PC-3 (cell line): ENCODE measurements at regions not wholly inside any gene's neighbourhood (a gene's known extent, or its start where the extent isn't known, plus 50 kb on each side); places are given as distances from the start of the nearest gene placed in this dataset.

ENCODE experiments used
- ATAC-seq: fragments of 200-7000 bp; cut with Tn5 transposase; 2 replicates; pipeline ENCODE4 v1.9.1; 2020; ENCODE audit warnings: mild to moderate bottlenecking, moderate library complexity
- BruUV-seq: library from RNA; stranded (reverse); fragments of 400-500 nt; replicated peaks from 2 replicates; lab custom pipeline; 2021; lab: Mats Ljungman, UMichigan
- CTCF ChIA-PET: fragments of 300-600 bp; sonication (Branson Sonifier 250); formaldehyde crosslinking; loops from one replicate; lab custom pipeline; 2022; ENCODE audit warnings: antibody characterized with exemption; lab: Charles Lee
- POLR2A ChIA-PET: fragments of 300-600 bp; sonication (Branson Sonifier 250); formaldehyde crosslinking; loops from one replicate; lab custom pipeline; 2022; ENCODE audit warnings: antibody characterized with exemption; ENCODE audit not compliant: unreplicated experiment; lab: Charles Lee
- DNase-seq: peaks from one replicate; pipeline ENCODE4 v3.0.0-alpha.2; 2015
- H2AFZ ChIP-seq: fragments of 300-600 bp; sonication (generic); 2 replicates; pipeline ENCODE4 v1.6.0; 2016; ENCODE audit warnings: antibody characterized with exemption, low read length
- H3F3A ChIP-seq: fragments of 300-600 bp; sonication (generic); one replicate; pipeline ENCODE4 v1.6.0; 2017; ENCODE audit warnings: antibody characterized with exemption, low read length, control low read depth, mild to moderate bottlenecking; ENCODE audit not compliant: unreplicated experiment
- H3K27ac ChIP-seq: fragments of 300-600 bp; sonication (generic); 2 replicates; pipeline ENCODE4 v1.5.1; 2016; ENCODE audit warnings: mild to moderate bottlenecking, low read length
- H3K27me3 ChIP-seq: fragments of 300-600 bp; sonication (generic); 2 replicates; pipeline ENCODE4 v1.6.1; 2016; ENCODE audit warnings: low read length, mixed read lengths
- H3K36me3 ChIP-seq: fragments of 300-600 bp; sonication (generic); 2 replicates; pipeline ENCODE4 v1.6.1; 2016; ENCODE audit warnings: low read depth, mixed run types, low read length, mixed read lengths
- H3K4me1 ChIP-seq: fragments of 300-600 bp; sonication (generic); 2 replicates; pipeline ENCODE4 v1.5.1; 2016; ENCODE audit warnings: low read length; ENCODE audit not compliant: insufficient read depth
- H3K4me2 ChIP-seq: fragments of 300-600 bp; sonication (generic); 2 replicates; pipeline ENCODE4 v1.6.0; 2016; ENCODE audit warnings: low read length
- H3K4me3 ChIP-seq: fragments of 300-600 bp; sonication (generic); 2 replicates; pipeline ENCODE4 v1.5.1; 2016; ENCODE audit warnings: mild to moderate bottlenecking, low read length, mixed read lengths
- H3K79me2 ChIP-seq: fragments of 300-600 bp; sonication (generic); 2 replicates; pipeline ENCODE4 v1.6.1; 2017; ENCODE audit warnings: low read length, mixed read lengths
- H3K9ac ChIP-seq: fragments of 300-600 bp; sonication (generic); 2 replicates; pipeline ENCODE4 v1.6.0; 2016; ENCODE audit warnings: mild to moderate bottlenecking, low read length
- H3K9me2 ChIP-seq: fragments of 300-600 bp; sonication (generic); replicated peaks from 2 replicates; pipeline ENCODE4 v1.6.1; 2016; ENCODE audit warnings: mixed run types, low read length, mixed read lengths
- H3K9me3 ChIP-seq: fragments of 300-600 bp; sonication (generic); 2 replicates; pipeline ENCODE4 v1.6.1; 2016; ENCODE audit warnings: low read length, mixed read lengths
- H4K20me1 ChIP-seq: fragments of 300-600 bp; sonication (generic); 2 replicates; pipeline ENCODE4 v1.6.1; 2016; ENCODE audit warnings: low read length, mixed read lengths
- EZH2 ChIP-seq: fragments of 300-600 bp; sonication (generic); IDR thresholded peaks from one replicate; pipeline ENCODE4 v1.6.1; 2017; ENCODE audit warnings: antibody characterized with exemption, mild to moderate bottlenecking, low read length; ENCODE audit not compliant: unreplicated experiment
- EZH2phosphoT487 ChIP-seq: fragments of 300-600 bp; sonication (generic); IDR thresholded peaks from 2 replicates; pipeline ENCODE4 v1.6.1; 2018; ENCODE audit warnings: mild to moderate bottlenecking, antibody characterized with exemption, low read length, borderline replicate concordance
- intact Hi-C: fragments of 100-400 bp; cut with micrococcal nuclease; formaldehyde crosslinking; loops from 2 replicates; pipeline ENCODE4 v1.9.0; 2023
- TF ChIP-seq, protein P1 (sequence below): fragments of 300-600 bp; sonication (generic); conservative IDR thresholded peaks from 2 replicates; pipeline ENCODE4 v1.5.1; 2017; ENCODE audit warnings: antibody characterized with exemption, low read depth, mild to moderate bottlenecking, low read length

DNA sequence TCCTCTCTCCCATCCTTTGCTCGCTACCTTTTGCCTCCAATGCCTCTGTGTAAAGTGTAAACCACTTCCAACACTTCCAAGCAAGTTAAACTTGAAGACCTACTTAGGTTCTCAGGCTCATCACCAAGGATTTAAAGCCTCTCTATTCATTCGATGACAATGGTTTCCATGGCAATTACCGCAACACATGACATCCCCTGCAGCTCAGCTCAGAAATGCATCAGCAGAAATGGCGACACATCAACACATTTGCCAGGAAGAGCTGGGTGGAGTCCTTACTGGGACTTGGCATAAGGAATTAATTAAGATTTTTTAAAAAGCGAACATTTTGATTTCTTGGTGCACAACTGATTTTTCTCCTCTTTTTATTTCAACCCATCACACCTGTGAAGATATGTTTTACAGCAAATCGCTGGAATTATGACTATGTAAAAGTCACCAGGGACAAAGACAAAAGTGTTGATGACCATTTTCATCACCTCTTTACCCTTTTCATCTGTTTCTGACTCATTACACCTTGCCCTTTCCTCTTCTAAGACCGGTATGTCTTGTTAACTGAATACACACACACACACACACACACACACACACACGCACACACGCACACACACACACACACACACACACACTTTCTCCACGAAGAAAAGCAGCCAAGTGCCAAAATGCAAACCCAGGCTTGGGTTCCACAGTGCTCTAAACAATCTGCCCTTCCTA lies 453.4 kb upstream of the CELF2 start:
- Histone ChIP-seq H2AFZ (no peak overlapping the region), H3K27ac (no peak overlapping the region), H3F3A (no peaks in the 10 kb centered on the region), H3K4me2 (no peak overlapping the region), H4K20me1 (no peaks in the 10 kb centered on the region), H3K9me2 (no peaks in the 10 kb centered on the region), H3K36me3 (no peaks in the 10 kb centered on the region), H3K4me3 (no peak overlapping the region), H3K4me1 (no peaks in the 10 kb centered on the region), H3K27me3 (no peaks in the 10 kb centered on the region), H3K9me3 (no peaks in the 10 kb centered on the region), H3K9ac (no peak overlapping the region), H3K79me2 (no peaks in the 10 kb centered on the region)
- DNase-seq = no peak
- TF ChIP-seq EZH2phosphoT487 (no peak), EZH2 (no peak)
- TF ChIP-seq, protein P1, sequence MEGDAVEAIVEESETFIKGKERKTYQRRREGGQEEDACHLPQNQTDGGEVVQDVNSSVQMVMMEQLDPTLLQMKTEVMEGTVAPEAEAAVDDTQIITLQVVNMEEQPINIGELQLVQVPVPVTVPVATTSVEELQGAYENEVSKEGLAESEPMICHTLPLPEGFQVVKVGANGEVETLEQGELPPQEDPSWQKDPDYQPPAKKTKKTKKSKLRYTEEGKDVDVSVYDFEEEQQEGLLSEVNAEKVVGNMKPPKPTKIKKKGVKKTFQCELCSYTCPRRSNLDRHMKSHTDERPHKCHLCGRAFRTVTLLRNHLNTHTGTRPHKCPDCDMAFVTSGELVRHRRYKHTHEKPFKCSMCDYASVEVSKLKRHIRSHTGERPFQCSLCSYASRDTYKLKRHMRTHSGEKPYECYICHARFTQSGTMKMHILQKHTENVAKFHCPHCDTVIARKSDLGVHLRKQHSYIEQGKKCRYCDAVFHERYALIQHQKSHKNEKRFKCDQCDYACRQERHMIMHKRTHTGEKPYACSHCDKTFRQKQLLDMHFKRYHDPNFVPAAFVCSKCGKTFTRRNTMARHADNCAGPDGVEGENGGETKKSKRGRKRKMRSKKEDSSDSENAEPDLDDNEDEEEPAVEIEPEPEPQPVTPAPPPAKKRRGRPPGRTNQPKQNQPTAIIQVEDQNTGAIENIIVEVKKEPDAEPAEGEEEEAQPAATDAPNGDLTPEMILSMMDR = no peak
- BruUV-seq = no TSS peak
- ChIA-PET CTCF (no interaction called here), POLR2A (no interaction called here)
- ATAC-seq = no peak
- intact Hi-C loops = no loop called here

DNA sequence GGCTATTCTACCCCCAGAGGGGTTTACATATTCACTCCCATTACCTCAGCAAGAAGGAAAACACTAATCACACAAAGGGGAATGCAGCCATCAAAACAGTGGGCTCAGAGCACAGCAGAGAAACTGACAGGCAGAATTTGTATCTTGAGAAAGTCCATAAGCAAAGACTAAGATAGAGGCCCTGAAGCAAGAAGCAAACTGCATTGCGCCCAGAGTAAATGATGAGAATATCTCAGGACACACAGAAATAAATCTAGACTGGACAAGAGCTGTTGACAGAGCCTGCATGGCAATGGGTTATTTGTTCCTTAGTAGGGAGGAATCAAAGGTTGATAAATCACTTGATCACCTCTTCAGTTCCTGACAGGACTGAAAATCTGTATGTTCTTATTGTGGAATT lies 440.7 kb upstream of the CELF2 start:
- TF ChIP-seq EZH2phosphoT487 = no peak
- TF ChIP-seq, protein P1 = no peak
- no peak for TF ChIP-seq EZH2
- ATAC-seq = no peak
- no peak for DNase-seq
- Histone ChIP-seq H3K9ac (no peak overlapping the region), H3K4me2 (no peak overlapping the region), H3K9me3 (no peaks in the 10 kb centered on the region), H3K27me3 (no peaks in the 10 kb centered on the region), H4K20me1 (no peaks in the 10 kb centered on the region), H3K27ac (no peak overlapping the region), H3K4me3 (no peak overlapping the region), H3K4me1 (no peaks in the 10 kb centered on the region), H3K36me3 (no peaks in the 10 kb centered on the region), H3F3A (no peaks in the 10 kb centered on the region), H3K79me2 (no peaks in the 10 kb centered on the region), H2AFZ (no peak overlapping the region), H3K9me2 (no peaks in the 10 kb centered on the region)
- POLR2A ChIA-PET = no interaction called here
- CTCF ChIA-PET = no interaction called here
- BruUV-seq = no TSS peak
- intact Hi-C loops = no loop called here

DNA sequence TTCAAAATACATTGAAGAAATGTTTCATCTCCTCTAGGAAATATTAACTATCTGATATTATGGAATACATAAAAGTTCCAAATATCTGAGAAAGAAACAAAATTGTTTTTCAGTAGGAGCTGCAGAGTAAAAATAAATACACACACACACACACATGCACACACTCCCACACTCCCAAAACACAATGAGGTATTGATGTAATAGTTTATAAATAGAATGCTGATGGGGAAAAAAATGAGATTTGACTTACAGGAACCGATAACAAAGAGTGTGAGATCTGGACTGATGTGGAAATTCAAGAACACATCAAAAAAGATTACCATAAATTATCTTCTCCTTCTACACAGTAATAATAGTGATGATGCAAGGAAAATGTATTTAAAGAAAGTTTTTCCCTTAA lies 438.0 kb upstream of the CELF2 start:
- ATAC-seq (no peak), DNase-seq (no peak)
- no peaks in the 10 kb centered on the region for H3K9me3 ChIP-seq
- no peaks in the 10 kb centered on the region for H4K20me1 ChIP-seq
- H3F3A ChIP-seq = no peaks in the 10 kb centered on the region
- no TSS peak for BruUV-seq
- POLR2A ChIA-PET = no interaction called here
- CTCF ChIA-PET = no interaction called here
- no peaks in the 10 kb centered on the region for H3K4me1 ChIP-seq
- H3K4me2 ChIP-seq = no peak overlapping the region
- H3K9ac ChIP-seq = no peak overlapping the region
- H3K79me2 ChIP-seq = no peaks in the 10 kb centered on the region
- no peaks in the 10 kb centered on the region for H3K9me2 ChIP-seq
- no peaks in the 10 kb centered on the region for H3K27me3 ChIP-seq
- intact Hi-C loops = no loop called here
- no peak overlapping the region for H2AFZ ChIP-seq
- H3K36me3 ChIP-seq = no peaks in the 10 kb centered on the region
- no peak overlapping the region for H3K27ac ChIP-seq
- TF ChIP-seq EZH2 = no peak
- TF ChIP-seq EZH2phosphoT487 = no peak
- TF ChIP-seq, protein P1 = no peak
- no peak overlapping the region for H3K4me3 ChIP-seq
